Peyer's patch (tissue), 4 donors: ENCODE measurements at regions not wholly inside any gene's neighbourhood (a gene's known extent, or its start where the extent isn't known, plus 50 kb on each side); places are given as distances from the start of the nearest gene placed in this dataset.

ENCODE experiments used
- POLR2A ChIP-seq, 2 donors: fragments of 450-650 bp; IDR thresholded peaks; one replicate each; pipeline ENCODE4 v1.5.1; 2017; ENCODE audit warnings: antibody characterized with exemption in 2 of 2, mild to moderate bottlenecking in 2 of 2, moderate library complexity in 2 of 2
- TF ChIP-seq, protein P1 (sequence below), 6 experiments: fragments of 450-650 bp in 4 of 6; fragments of 200-600 bp in 2 of 6; sonication (generic) in 1 of 6; IDR thresholded peaks; one replicate each; pipeline ENCODE4 v1.5.1; 2017 to 2019; ENCODE audit warnings: antibody characterized with exemption in 6 of 6, mild to moderate bottlenecking in 3 of 6, moderate library complexity in 1 of 6

DNA sequence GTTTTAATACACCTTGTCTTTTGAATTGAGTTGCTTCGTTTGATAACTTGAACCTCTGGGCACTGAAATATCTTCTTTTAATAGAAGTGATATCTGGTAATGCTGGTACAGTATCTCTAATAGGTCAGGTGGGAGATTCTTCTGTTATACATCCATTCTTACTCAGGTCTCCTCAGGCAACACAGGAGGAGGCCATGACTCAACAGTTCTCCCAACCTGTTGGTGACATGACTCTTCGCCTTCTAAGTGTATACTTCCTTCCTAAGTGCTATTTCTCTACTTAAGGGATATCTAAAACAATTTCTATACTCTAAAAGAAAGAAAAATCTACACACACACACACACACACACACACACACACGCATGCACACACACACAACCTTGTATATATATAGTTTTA lies 509.1 kb downstream of the PCNX1 start:
- TF ChIP-seq, protein P1, sequence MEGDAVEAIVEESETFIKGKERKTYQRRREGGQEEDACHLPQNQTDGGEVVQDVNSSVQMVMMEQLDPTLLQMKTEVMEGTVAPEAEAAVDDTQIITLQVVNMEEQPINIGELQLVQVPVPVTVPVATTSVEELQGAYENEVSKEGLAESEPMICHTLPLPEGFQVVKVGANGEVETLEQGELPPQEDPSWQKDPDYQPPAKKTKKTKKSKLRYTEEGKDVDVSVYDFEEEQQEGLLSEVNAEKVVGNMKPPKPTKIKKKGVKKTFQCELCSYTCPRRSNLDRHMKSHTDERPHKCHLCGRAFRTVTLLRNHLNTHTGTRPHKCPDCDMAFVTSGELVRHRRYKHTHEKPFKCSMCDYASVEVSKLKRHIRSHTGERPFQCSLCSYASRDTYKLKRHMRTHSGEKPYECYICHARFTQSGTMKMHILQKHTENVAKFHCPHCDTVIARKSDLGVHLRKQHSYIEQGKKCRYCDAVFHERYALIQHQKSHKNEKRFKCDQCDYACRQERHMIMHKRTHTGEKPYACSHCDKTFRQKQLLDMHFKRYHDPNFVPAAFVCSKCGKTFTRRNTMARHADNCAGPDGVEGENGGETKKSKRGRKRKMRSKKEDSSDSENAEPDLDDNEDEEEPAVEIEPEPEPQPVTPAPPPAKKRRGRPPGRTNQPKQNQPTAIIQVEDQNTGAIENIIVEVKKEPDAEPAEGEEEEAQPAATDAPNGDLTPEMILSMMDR (IDR thresholded peaks at IDR 0.05) = no peak
- TF ChIP-seq POLR2A (IDR thresholded peaks at IDR 0.05) = no peak
